ENCODE measurements at regions not wholly inside any gene's neighbourhood (a gene's known extent, or its start where the extent isn't known, plus 50 kb on each side); places are given as distances from the start of the nearest gene placed in this dataset.

GRCh38 chr9:17990602-17991001 lies 411.7 kb downstream of the SH3GL2 start:
- H2BK120ac ChIP-seq (ENCODE audit: low read depth, low read length): no peak overlapping the region
- ATAC-seq (ENCODE audit: low read depth): no peak
- H3K4me3 ChIP-seq (ENCODE audit: insufficient read depth, low read depth, low read length): no peak overlapping the region
- no peaks in the 10 kb centered on the region for H3K9me1 ChIP-seq (ENCODE audit: insufficient read depth, low read length)
- H4K20me1 ChIP-seq (ENCODE audit: insufficient read depth, low read length): no peaks in the 10 kb centered on the region
- H2BK5ac ChIP-seq (ENCODE audit: low read depth, low read length, poor library complexity, severe bottlenecking): no peak overlapping the region
- ChIA-PET POLR2A (ENCODE audit: unreplicated experiment) (no interaction called here), CTCF (no interaction called here)
- H4K8ac ChIP-seq (ENCODE audit: low read depth in 2 of 2, low read length in 2 of 2): no peak overlapping the region
- H2AK9ac ChIP-seq (replicated peaks; ENCODE audit: low read depth, low read length, poor library complexity): no peak overlapping the region
- no peak overlapping the region for H4K91ac ChIP-seq (ENCODE audit: insufficient read depth, low read depth, low read length)
- H3K79me1 ChIP-seq (ENCODE audit: low read depth in 1 of 2, low read length in 2 of 2): no peaks in the 10 kb centered on the region
- H3K9me3 ChIP-seq (ENCODE audit: control insufficient read depth, insufficient read depth, low read length): no peaks in the 10 kb centered on the region
- no CpG with 5 or more reads among the region's 3 CpGs for whole genome bisulfite sequencing, 2 experiments (ENCODE audit: extremely low coverage in 2 of 2, insufficient read length in 1 of 2)
- H2BK15ac ChIP-seq (ENCODE audit: low read depth, low read length): no peak overlapping the region
- H2AK5ac ChIP-seq (ENCODE audit: low read depth, low read length): no peak overlapping the region
- H3K36me3 ChIP-seq (ENCODE audit: control insufficient read depth, insufficient read depth, low read length): no peaks in the 10 kb centered on the region
- no peak overlapping the region for H3K9ac ChIP-seq (ENCODE audit: low read depth, low read length)
- dilution Hi-C loops (cut with HindIII; ENCODE audit: low sequenced_read_pairs, unreplicated experiment): no loop called here
- no peak overlapping the region for H3K4ac ChIP-seq (ENCODE audit: low read depth, low read length)
- no peak overlapping the region for H2BK20ac ChIP-seq (ENCODE audit: low read depth, low read length)
- H3K4me2 ChIP-seq (ENCODE audit: low read depth, low read length): no peak overlapping the region
- intact Hi-C loops (cut with micrococcal nuclease): no loop called here
- H2AFZ ChIP-seq (replicated peaks; ENCODE audit: low read length, poor library complexity): no peak overlapping the region
- no TSS peak for BruUV-seq (replicated peaks)
- no peaks in the 10 kb centered on the region for H3K4me1 ChIP-seq (ENCODE audit: control insufficient read depth, insufficient read depth, low read length)
- no peak for TF ChIP-seq MAFK (IDR thresholded peaks at IDR 0.05; ENCODE audit: low read depth, low read length)
- in situ Hi-C loops (cut with MboI; ENCODE audit: low sequenced_read_pairs): no loop called here
- no peak overlapping the region for H3K27ac ChIP-seq (ENCODE audit: insufficient read depth, low read length)
- no peak overlapping the region for H3K23ac ChIP-seq (ENCODE audit: low read depth, low read length)
- H3K27me3 ChIP-seq (ENCODE audit: control insufficient read depth, insufficient read depth, low read length): no peaks in the 10 kb centered on the region
- no peak overlapping the region for H3K14ac ChIP-seq (replicated peaks; ENCODE audit: low read depth, low read length)
- H3K56ac ChIP-seq (ENCODE audit: extremely low read depth, insufficient read depth, low read length): no peak overlapping the region
- no peak overlapping the region for H3K18ac ChIP-seq (ENCODE audit: low read depth, low read length)
- H4K5ac ChIP-seq (ENCODE audit: low read depth, low read length): no peak overlapping the region
- DNase-seq: no peak
